ENCODE measurements at regions not wholly inside any gene's neighbourhood (a gene's known extent, or its start where the extent isn't known, plus 50 kb on each side); places are given as distances from the start of the nearest gene placed in this dataset.

DNA sequence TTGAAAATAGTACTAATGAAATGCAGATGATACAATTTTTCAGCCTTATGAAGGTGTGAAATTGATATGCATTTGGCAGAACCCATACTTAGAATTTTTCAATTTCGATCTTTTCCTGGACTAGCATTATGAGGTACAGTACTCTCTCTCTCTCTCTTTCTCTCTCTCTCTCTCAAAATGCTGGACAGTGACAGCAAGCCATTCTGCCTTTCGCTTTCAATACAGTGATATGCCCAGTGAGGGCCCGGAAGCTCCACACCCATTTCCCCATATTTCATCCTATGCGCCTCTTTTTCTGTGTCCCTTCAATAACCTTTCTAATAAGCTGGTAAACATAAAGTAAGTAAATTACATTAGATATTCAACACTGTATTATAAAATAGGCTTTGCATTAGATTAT lies 595.0 kb upstream of the UBE2E2 start:
- POLR2A ChIA-PET, result no interaction called here
- Histone ChIP-seq H3K4me1 (ENCODE audit: control insufficient read depth, insufficient read depth, low read length) (no peaks in the 10 kb centered on the region), H3K4me3 (ENCODE audit: low read depth, low read length) (no peak overlapping the region), H3K36me3 (ENCODE audit: control insufficient read depth in 2 of 2, insufficient read depth in 1 of 2, low read length in 2 of 2) (no peaks in the 10 kb centered on the region), H3K27ac (ENCODE audit: extremely low read depth, low read depth, low read length) (no peak overlapping the region), H3K9me3 (ENCODE audit: control insufficient read depth, insufficient read depth, low read depth, low read length) (no peaks in the 10 kb centered on the region)
- CTCF ChIA-PET, result no interaction called here
- TF ChIP-seq, protein P1, sequence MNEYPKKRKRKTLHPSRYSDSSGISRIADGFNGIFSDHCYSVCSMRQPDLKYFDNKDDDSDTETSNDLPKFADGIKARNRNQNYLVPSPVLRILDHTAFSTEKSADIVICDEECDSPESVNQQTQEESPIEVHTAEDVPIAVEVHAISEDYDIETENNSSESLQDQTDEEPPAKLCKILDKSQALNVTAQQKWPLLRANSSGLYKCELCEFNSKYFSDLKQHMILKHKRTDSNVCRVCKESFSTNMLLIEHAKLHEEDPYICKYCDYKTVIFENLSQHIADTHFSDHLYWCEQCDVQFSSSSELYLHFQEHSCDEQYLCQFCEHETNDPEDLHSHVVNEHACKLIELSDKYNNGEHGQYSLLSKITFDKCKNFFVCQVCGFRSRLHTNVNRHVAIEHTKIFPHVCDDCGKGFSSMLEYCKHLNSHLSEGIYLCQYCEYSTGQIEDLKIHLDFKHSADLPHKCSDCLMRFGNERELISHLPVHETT (tag by site-specific recombination; IDR thresholded peaks at IDR 0.05), result no peak
- TF ChIP-seq, protein P2, sequence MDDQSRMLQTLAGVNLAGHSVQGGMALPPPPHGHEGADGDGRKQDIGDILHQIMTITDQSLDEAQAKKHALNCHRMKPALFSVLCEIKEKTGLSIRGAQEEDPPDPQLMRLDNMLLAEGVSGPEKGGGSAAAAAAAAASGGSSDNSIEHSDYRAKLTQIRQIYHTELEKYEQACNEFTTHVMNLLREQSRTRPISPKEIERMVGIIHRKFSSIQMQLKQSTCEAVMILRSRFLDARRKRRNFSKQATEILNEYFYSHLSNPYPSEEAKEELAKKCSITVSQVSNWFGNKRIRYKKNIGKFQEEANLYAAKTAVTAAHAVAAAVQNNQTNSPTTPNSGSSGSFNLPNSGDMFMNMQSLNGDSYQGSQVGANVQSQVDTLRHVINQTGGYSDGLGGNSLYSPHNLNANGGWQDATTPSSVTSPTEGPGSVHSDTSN (CRISPR knock-in tag; IDR thresholded peaks at IDR 0.05), result no peak
- TF ChIP-seq ZNF48 (tag by site-specific recombination; IDR thresholded peaks at IDR 0.05), result no peak

DNA sequence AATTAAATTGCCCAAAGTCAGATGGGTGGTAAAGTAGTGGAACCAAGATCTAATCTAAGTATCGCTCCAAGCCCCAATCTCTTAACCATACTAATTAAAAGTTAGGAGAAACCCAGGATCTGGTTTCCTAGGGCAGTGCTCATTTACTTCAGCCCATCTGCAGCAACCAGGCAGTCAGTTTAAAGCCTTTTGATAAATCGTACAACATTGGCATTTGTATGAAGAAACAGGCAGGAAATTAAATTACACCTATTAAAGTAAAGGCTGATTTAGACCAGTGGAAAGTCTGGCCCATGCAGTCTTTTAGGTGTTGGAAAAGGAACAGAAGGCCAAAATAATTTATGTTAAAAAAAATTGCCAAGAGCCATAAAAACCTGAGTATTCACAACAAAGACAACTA lies 594.4 kb upstream of the UBE2E2 start:
- TF ChIP-seq, protein P3, sequence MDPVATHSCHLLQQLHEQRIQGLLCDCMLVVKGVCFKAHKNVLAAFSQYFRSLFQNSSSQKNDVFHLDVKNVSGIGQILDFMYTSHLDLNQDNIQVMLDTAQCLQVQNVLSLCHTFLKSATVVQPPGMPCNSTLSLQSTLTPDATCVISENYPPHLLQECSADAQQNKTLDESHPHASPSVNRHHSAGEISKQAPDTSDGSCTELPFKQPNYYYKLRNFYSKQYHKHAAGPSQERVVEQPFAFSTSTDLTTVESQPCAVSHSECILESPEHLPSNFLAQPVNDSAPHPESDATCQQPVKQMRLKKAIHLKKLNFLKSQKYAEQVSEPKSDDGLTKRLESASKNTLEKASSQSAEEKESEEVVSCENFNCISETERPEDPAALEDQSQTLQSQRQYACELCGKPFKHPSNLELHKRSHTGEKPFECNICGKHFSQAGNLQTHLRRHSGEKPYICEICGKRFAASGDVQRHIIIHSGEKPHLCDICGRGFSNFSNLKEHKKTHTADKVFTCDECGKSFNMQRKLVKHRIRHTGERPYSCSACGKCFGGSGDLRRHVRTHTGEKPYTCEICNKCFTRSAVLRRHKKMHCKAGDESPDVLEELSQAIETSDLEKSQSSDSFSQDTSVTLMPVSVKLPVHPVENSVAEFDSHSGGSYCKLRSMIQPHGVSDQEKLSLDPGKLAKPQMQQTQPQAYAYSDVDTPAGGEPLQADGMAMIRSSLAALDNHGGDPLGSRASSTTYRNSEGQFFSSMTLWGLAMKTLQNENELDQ (tag by site-specific recombination; IDR thresholded peaks at IDR 0.05; ENCODE audit: low read depth), result no peak
- no peak for TF ChIP-seq ZNF2 (tag by site-specific recombination; IDR thresholded peaks at IDR 0.05)
- no peak for TF ChIP-seq TRIM28 (IDR thresholded peaks at IDR 0.05; ENCODE audit: borderline replicate concordance, low read length)
- TF ChIP-seq ZNF175 (tag by site-specific recombination; IDR thresholded peaks at IDR 0.05), result no peak
- TF ChIP-seq ZNF560 (tag by site-specific recombination; IDR thresholded peaks at IDR 0.05; ENCODE audit: borderline replicate concordance), result no peak
- no peak for TF ChIP-seq ZSCAN23 (tag by site-specific recombination; IDR thresholded peaks at IDR 0.05)
- no peak for TF ChIP-seq ZNF292 (tag by site-specific recombination; IDR thresholded peaks at IDR 0.05; ENCODE audit: borderline replicate concordance, low read depth)
- no peak for TF ChIP-seq GFI1B (tag by site-specific recombination; IDR thresholded peaks at IDR 0.05)
- no peak for TF ChIP-seq ZNF121 (tag by site-specific recombination; IDR thresholded peaks at IDR 0.05)
- no peak for TF ChIP-seq ZNF404 (tag by site-specific recombination; IDR thresholded peaks at IDR 0.05)
- no peak for TF ChIP-seq WT1 (tag by site-specific recombination; IDR thresholded peaks at IDR 0.05)
- TF ChIP-seq, protein P1 (tag by site-specific recombination; IDR thresholded peaks at IDR 0.05), result no peak
- TF ChIP-seq ZNF24 (tag by site-specific recombination; IDR thresholded peaks at IDR 0.05), result no peak
- TF ChIP-seq, protein P4, sequence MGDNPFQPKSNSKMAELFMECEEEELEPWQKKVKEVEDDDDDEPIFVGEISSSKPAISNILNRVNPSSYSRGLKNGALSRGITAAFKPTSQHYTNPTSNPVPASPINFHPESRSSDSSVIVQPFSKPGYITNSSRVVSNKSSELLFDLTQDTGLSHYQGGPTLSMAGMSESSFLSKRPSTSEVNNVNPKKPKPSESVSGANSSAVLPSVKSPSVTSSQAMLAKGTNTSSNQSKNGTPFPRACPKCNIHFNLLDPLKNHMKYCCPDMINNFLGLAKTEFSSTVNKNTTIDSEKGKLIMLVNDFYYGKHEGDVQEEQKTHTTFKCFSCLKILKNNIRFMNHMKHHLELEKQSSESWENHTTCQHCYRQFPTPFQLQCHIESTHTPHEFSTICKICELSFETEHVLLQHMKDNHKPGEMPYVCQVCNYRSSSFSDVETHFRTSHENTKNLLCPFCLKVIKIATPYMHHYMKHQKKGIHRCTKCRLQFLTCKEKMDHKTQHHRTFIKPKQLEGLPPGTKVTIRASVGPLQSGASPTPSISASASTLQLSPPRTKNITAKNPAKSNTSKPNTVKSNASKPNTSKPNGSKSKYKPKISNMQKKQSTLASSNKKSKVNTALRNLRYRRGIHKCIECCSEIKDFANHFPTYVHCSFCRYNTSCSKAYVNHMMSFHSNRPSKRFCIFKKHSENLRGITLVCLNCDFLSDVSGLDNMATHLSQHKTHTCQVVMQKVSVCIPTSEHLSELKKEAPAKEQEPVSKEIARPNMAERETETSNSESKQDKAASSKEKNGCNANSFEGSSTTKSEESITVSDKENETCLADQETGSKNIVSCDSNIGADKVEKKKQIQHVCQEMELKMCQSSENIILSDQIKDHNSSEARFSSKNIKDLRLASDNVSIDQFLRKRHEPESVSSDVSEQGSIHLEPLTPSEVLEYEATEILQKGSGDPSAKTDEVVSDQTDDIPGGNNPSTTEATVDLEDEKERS (tag by site-specific recombination; IDR thresholded peaks at IDR 0.05), result no peak
- TF ChIP-seq BCL11A (tag by site-specific recombination; IDR thresholded peaks at IDR 0.05; ENCODE audit: low read depth), result no peak
- TF ChIP-seq, protein P5, sequence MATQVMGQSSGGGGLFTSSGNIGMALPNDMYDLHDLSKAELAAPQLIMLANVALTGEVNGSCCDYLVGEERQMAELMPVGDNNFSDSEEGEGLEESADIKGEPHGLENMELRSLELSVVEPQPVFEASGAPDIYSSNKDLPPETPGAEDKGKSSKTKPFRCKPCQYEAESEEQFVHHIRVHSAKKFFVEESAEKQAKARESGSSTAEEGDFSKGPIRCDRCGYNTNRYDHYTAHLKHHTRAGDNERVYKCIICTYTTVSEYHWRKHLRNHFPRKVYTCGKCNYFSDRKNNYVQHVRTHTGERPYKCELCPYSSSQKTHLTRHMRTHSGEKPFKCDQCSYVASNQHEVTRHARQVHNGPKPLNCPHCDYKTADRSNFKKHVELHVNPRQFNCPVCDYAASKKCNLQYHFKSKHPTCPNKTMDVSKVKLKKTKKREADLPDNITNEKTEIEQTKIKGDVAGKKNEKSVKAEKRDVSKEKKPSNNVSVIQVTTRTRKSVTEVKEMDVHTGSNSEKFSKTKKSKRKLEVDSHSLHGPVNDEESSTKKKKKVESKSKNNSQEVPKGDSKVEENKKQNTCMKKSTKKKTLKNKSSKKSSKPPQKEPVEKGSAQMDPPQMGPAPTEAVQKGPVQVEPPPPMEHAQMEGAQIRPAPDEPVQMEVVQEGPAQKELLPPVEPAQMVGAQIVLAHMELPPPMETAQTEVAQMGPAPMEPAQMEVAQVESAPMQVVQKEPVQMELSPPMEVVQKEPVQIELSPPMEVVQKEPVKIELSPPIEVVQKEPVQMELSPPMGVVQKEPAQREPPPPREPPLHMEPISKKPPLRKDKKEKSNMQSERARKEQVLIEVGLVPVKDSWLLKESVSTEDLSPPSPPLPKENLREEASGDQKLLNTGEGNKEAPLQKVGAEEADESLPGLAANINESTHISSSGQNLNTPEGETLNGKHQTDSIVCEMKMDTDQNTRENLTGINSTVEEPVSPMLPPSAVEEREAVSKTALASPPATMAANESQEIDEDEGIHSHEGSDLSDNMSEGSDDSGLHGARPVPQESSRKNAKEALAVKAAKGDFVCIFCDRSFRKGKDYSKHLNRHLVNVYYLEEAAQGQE (tag by site-specific recombination; IDR thresholded peaks at IDR 0.05), result no peak
- no peak for TF ChIP-seq ZNF184 (tag by site-specific recombination; IDR thresholded peaks at IDR 0.05)
- TF ChIP-seq ZNF23 (tag by site-specific recombination; IDR thresholded peaks at IDR 0.05; ENCODE audit: borderline replicate concordance), result no peak
- CTCF ChIA-PET, result no interaction called here
- POLR2A ChIA-PET, result no interaction called here

More for the DNA sequence above, 594.4 kb upstream of the UBE2E2 start:
- no peak overlapping the region for H3K27ac ChIP-seq (ENCODE audit: extremely low read depth, low read depth, low read length)
- no peaks in the 10 kb centered on the region for H3K4me1 ChIP-seq (ENCODE audit: control insufficient read depth, insufficient read depth, low read length)
- no peaks in the 10 kb centered on the region for H3K9me3 ChIP-seq (ENCODE audit: control insufficient read depth, insufficient read depth, low read depth, low read length)
- no peak overlapping the region for H3K4me3 ChIP-seq (ENCODE audit: low read depth, low read length)
- H3K36me3 ChIP-seq (ENCODE audit: control insufficient read depth in 2 of 2, insufficient read depth in 1 of 2, low read length in 2 of 2), result no peaks in the 10 kb centered on the region

Measured in HEK293 (cell line).